Endometrium (tissue), 2 donors: ENCODE measurements at regions not wholly inside any gene's neighbourhood (a gene's known extent, or its start where the extent isn't known, plus 50 kb on each side); places are given as distances from the start of the nearest gene placed in this dataset.
"Not testable (repeated sequence)": the region's sequence is repeated elsewhere in the genome, so short reads cannot be mapped to it uniquely, and the experiment has no call there.

Experiments used
- FAIRE-seq: peaks from 2 replicates; lab custom pipeline; 2012; peaks lifted over from hg19 to GRCh38; lab: Jason Lieb, UNC
- donor health status: control.
- donor health status: control.

- no peak for FAIRE-seq
Measured at GRCh38 chr2:234189786-234190300, 139.3 kb downstream of the SPP2 start.

- no peak for FAIRE-seq
Measured at GRCh38 chr2:234189230-234189629, 138.7 kb downstream of the SPP2 start.

- no peak for FAIRE-seq
Measured at GRCh38 chr2:234187646-234188174, 137.2 kb downstream of the SPP2 start.

- no peak for FAIRE-seq
Measured at GRCh38 chr2:234181121-234181520, 130.6 kb downstream of the SPP2 start.

- no peak for FAIRE-seq
Measured at GRCh38 chr2:234179031-234179363, 128.5 kb downstream of the SPP2 start.

- no peak for FAIRE-seq
Measured at GRCh38 chr2:234178330-234179030, 128.0 kb downstream of the SPP2 start.

- no peak for FAIRE-seq
Measured at GRCh38 chr2:234175649-234176048, 125.1 kb downstream of the SPP2 start.

- FAIRE-seq: no peak
Measured at GRCh38 chr2:234174742-234175141, 124.2 kb downstream of the SPP2 start.

- no peak for FAIRE-seq
Measured at GRCh38 chr2:234172532-234172931, 122.0 kb downstream of the SPP2 start.

- FAIRE-seq: no peak
Measured at GRCh38 chr2:234172066-234172465, 121.6 kb downstream of the SPP2 start.

- FAIRE-seq: no peak
Measured at GRCh38 chr2:234171666-234172065, 121.2 kb downstream of the SPP2 start.

GRCh38 chr2:234169674-234170073, 119.2 kb downstream of the SPP2 start:
- no peak for FAIRE-seq

GRCh38 chr2:234168605-234169570, 118.4 kb downstream of the SPP2 start:
- not testable (repeated sequence) for FAIRE-seq

GRCh38 chr2:234166531-234166930, 116.0 kb downstream of the SPP2 start:
- FAIRE-seq: no peak

GRCh38 chr2:234165421-234165820, 114.9 kb downstream of the SPP2 start:
- no peak for FAIRE-seq

- no peak for FAIRE-seq
Measured at GRCh38 chr2:234164493-234165413, 114.3 kb downstream of the SPP2 start.

- no peak for FAIRE-seq
Measured at GRCh38 chr2:234163510-234164045, 113.1 kb downstream of the SPP2 start.

- FAIRE-seq: no peak
Measured at GRCh38 chr2:234162861-234163260, 112.4 kb downstream of the SPP2 start.

- FAIRE-seq: no peak
Measured at GRCh38 chr2:234161932-234162331, 111.4 kb downstream of the SPP2 start.

GRCh38 chr2:234158812-234159211, 108.3 kb downstream of the SPP2 start:
- no peak for FAIRE-seq

- FAIRE-seq: no peak
Measured at GRCh38 chr2:234157817-234158588, 107.5 kb downstream of the SPP2 start.
